ENCODE measurements at regions not wholly inside any gene's neighbourhood (a gene's known extent, or its start where the extent isn't known, plus 50 kb on each side); places are given as distances from the start of the nearest gene placed in this dataset.

GRCh38 chr2:39602616-39603015 is 63.1 kb upstream of the TMEM178A start:
- Histone ChIP-seq H3K4me1 (ENCODE audit: control extremely low read depth in 1 of 4, control insufficient read depth in 4 of 4, insufficient read depth in 4 of 4, low read length in 3 of 4) (peaks cover 0 to 2% (median 0%) of the 10 kb centered on the region in 4 experiments), H3K27me3 (replicated peaks in 2 of 5; ENCODE audit: control insufficient read depth in 4 of 5, insufficient read depth in 5 of 5, low read length in 4 of 5) (no peaks in the 10 kb centered on the region), H3K4me3 (ENCODE audit: control insufficient read depth in 1 of 7, extremely low read depth in 1 of 7, insufficient read depth in 4 of 7, low read depth in 2 of 7, low read length in 6 of 7) (no peak overlapping the region), H3K36me3 (ENCODE audit: control insufficient read depth in 4 of 4, insufficient read depth in 4 of 4, low read length in 3 of 4) (peaks cover 0 to 2% (median 0%) of the 10 kb centered on the region in 4 experiments), H3K27ac (ENCODE audit: insufficient read depth in 1 of 2, low read depth in 1 of 2, low read length in 2 of 2, poor library complexity in 1 of 2, severe bottlenecking in 2 of 2) (no peak overlapping the region), H3K9me3 (ENCODE audit: control extremely low read depth in 1 of 5, control insufficient read depth in 4 of 5, insufficient read depth in 2 of 5, low read depth in 1 of 5, low read length in 4 of 5) (no peaks in the 10 kb centered on the region)
- ChIA-PET CTCF (interaction anchor here (1.8 to 7.9 kb wide), 2 partner anchors 10 to 13 kb away, joined by 4 to 51 read pairs; no protein-coding TSS in a partner anchor), POLR2A (interaction anchor here (0.6 kb wide), 1 partner anchor 18 kb away, joined by 3 read pairs; no protein-coding TSS in a partner anchor)
- no peak for DNase-seq
- no CpG with 5 or more reads among the region's 1 CpG for WGBS (ENCODE audit: insufficient coverage)

GRCh38 chr2:39603436-39603835 is 62.3 kb upstream of the TMEM178A start:
- ChIA-PET CTCF (interaction anchor here (1.3 to 7.9 kb wide), 2 partner anchors 10 to 94 kb away, joined by 3 to 51 read pairs; no protein-coding TSS in a partner anchor), POLR2A (no interaction called here)
- Histone ChIP-seq H3K36me3 (ENCODE audit: control insufficient read depth in 4 of 4, insufficient read depth in 4 of 4, low read length in 3 of 4) (peaks cover 0 to 2% (median 0%) of the 10 kb centered on the region in 4 experiments), H3K27me3 (replicated peaks in 2 of 5; ENCODE audit: control insufficient read depth in 4 of 5, insufficient read depth in 5 of 5, low read length in 4 of 5) (no peaks in the 10 kb centered on the region), H3K27ac (ENCODE audit: insufficient read depth in 1 of 2, low read depth in 1 of 2, low read length in 2 of 2, poor library complexity in 1 of 2, severe bottlenecking in 2 of 2) (no peak overlapping the region), H3K9me3 (ENCODE audit: control extremely low read depth in 1 of 5, control insufficient read depth in 4 of 5, insufficient read depth in 2 of 5, low read depth in 1 of 5, low read length in 4 of 5) (no peaks in the 10 kb centered on the region), H3K4me3 (ENCODE audit: control insufficient read depth in 1 of 7, extremely low read depth in 1 of 7, insufficient read depth in 4 of 7, low read depth in 2 of 7, low read length in 6 of 7) (no peak overlapping the region), H3K4me1 (ENCODE audit: control extremely low read depth in 1 of 4, control insufficient read depth in 4 of 4, insufficient read depth in 4 of 4, low read length in 3 of 4) (peaks cover 0 to 2% (median under 1%) of the 10 kb centered on the region in 4 experiments)
- peak in 1 of 3 donors; percentile 17 for DNase-seq
- no CpG with 5 or more reads among the region's 2 CpGs for WGBS (ENCODE audit: insufficient coverage)

DNA sequence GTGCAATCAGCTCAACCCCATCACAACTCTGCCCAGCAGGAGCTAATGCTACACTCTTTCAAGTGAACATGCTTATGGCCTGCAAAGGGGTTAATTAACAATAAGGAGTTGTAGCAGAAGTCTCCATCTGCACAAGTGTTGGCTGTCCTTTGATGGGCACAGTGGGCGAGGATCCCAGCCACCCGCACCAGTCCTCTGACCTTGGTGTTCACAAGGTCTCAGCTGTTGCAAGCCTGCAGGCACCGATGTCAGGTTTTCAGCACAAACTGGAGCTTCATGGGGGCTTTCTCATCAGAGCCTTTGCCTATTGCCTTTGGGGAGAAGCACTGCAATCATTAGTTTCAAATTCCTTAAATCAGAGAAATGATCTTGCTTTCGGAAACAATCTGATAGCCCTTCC is 60.9 kb upstream of the TMEM178A start:
- ChIA-PET POLR2A (no interaction called here), CTCF (interaction anchor here (7.9 kb wide), 1 partner anchor 12 kb away, joined by 51 read pairs; no protein-coding TSS in a partner anchor)
- Histone ChIP-seq H3K27me3 (replicated peaks in 2 of 5; ENCODE audit: control insufficient read depth in 4 of 5, insufficient read depth in 5 of 5, low read length in 4 of 5) (no peaks in the 10 kb centered on the region), H3K4me1 (ENCODE audit: control extremely low read depth in 1 of 4, control insufficient read depth in 4 of 4, insufficient read depth in 4 of 4, low read length in 3 of 4) (peaks cover 0 to 11% (median under 1%) of the 10 kb centered on the region in 4 experiments), H3K9me3 (ENCODE audit: control extremely low read depth in 1 of 5, control insufficient read depth in 4 of 5, insufficient read depth in 2 of 5, low read depth in 1 of 5, low read length in 4 of 5) (no peaks in the 10 kb centered on the region), H3K4me3 (ENCODE audit: control insufficient read depth in 1 of 7, extremely low read depth in 1 of 7, insufficient read depth in 4 of 7, low read depth in 2 of 7, low read length in 6 of 7) (no peak overlapping the region), H3K27ac (ENCODE audit: insufficient read depth in 1 of 2, low read depth in 1 of 2, low read length in 2 of 2, poor library complexity in 1 of 2, severe bottlenecking in 2 of 2) (no peak overlapping the region), H3K36me3 (ENCODE audit: control insufficient read depth in 4 of 4, insufficient read depth in 4 of 4, low read length in 3 of 4) (no peaks in the 10 kb centered on the region)
- WGBS (ENCODE audit: insufficient coverage), result 100% methylated on average over 4 of the region's 4 CpGs
- no peak for DNase-seq

DNA sequence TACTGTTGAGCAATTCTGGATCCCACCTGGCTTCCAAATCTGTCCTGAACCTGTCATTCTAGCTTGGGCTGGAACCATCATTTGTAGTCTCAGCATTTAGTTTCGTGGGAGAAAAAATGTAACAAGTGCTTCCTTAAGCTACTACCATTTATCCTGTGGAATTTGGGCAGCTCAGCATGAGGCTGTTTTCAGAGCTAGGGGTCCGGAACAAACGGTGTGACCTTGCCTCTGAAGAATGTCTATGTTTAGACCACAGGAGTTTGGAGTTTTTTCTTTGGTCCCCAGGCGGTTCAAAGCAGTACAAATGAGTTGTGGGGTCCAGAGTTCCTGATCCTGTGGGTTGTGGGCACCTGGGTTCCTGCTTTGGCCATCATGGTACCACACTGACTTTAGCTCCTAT is 59.1 kb upstream of the TMEM178A start:
- H3K27me3 ChIP-seq (replicated peaks in 2 of 5; ENCODE audit: control insufficient read depth in 4 of 5, insufficient read depth in 5 of 5, low read length in 4 of 5), result no peaks in the 10 kb centered on the region
- H3K4me3 ChIP-seq (ENCODE audit: control insufficient read depth in 1 of 7, extremely low read depth in 1 of 7, insufficient read depth in 4 of 7, low read depth in 2 of 7, low read length in 6 of 7), result no peak overlapping the region
- no peaks in the 10 kb centered on the region for H3K36me3 ChIP-seq (ENCODE audit: control insufficient read depth in 4 of 4, insufficient read depth in 4 of 4, low read length in 3 of 4)
- no peak for DNase-seq
- WGBS (ENCODE audit: insufficient coverage), result 100% methylated on average over 4 of the region's 4 CpGs
- H3K27ac ChIP-seq (ENCODE audit: insufficient read depth in 1 of 2, low read depth in 1 of 2, low read length in 2 of 2, poor library complexity in 1 of 2, severe bottlenecking in 2 of 2), result no peak overlapping the region
- CTCF ChIA-PET, result interaction anchor here (1.2 to 7.9 kb wide), 3 partner anchors 9 to 90 kb away, joined by 3 to 51 read pairs (median 5); no protein-coding TSS in a partner anchor
- POLR2A ChIA-PET, result interaction anchor here (0.6 kb wide), 2 partner anchors 12 to 138 kb away, joined by 3 to 5 read pairs; no protein-coding TSS in a partner anchor
- peaks cover 0 to 15% (median under 1%) of the 10 kb centered on the region in 4 experiments for H3K4me1 ChIP-seq (ENCODE audit: control extremely low read depth in 1 of 4, control insufficient read depth in 4 of 4, insufficient read depth in 4 of 4, low read length in 3 of 4)
- H3K9me3 ChIP-seq (ENCODE audit: control extremely low read depth in 1 of 5, control insufficient read depth in 4 of 5, insufficient read depth in 2 of 5, low read depth in 1 of 5, low read length in 4 of 5), result no peaks in the 10 kb centered on the region

DNA sequence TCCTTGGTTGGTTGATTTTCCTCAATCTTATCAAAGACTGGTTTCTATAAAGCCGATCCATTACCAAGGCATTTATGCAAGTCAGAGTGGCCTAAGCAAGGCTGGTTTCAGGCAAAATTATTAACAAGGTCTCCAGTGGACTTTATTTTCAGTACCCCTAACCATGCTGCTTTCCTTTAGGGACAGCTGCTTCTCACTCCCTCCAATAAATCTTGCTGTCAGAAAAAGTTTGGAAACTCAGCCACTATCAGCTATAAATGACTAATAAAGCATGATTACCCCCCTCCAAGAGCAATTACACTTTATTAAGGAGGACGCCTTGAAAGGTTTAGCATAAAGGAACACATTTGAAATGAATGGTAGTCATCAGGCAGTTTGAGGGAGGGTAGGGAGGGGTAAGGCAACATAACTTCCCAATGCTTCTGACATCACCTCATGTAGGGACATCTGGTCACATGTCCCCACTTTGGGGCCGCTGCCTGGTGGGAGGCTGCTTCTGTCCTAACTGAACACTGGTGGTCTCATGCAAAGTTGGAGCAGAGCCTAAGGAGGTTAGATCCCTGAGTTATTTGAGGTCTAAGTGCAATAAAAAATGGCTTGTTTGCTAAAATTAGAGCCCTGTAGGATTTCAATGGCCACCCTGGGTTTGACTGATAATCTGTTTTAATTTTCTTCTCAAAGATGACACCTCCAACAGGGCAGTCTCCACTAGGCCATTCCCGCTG is 58.0 kb upstream of the TMEM178A start:
- H3K27ac ChIP-seq (ENCODE audit: insufficient read depth in 1 of 2, low read depth in 1 of 2, low read length in 2 of 2, poor library complexity in 1 of 2, severe bottlenecking in 2 of 2), result no peak overlapping the region
- no peak for DNase-seq
- H3K36me3 ChIP-seq (ENCODE audit: control insufficient read depth in 4 of 4, insufficient read depth in 4 of 4, low read length in 3 of 4), result no peaks in the 10 kb centered on the region
- peaks cover 0 to 15% (median under 1%) of the 10 kb centered on the region in 4 experiments for H3K4me1 ChIP-seq (ENCODE audit: control extremely low read depth in 1 of 4, control insufficient read depth in 4 of 4, insufficient read depth in 4 of 4, low read length in 3 of 4)
- 100% methylated on average over 2 of the region's 4 CpGs for WGBS (ENCODE audit: insufficient coverage)
- ChIA-PET CTCF (interaction anchor here (0.6 to 7.9 kb wide), 3 partner anchors 8 to 100 kb away, joined by 3 to 51 read pairs (median 5); no protein-coding TSS in a partner anchor), POLR2A (interaction anchor here (0.6 kb wide), 1 partner anchor 16 kb away, joined by 3 read pairs; no protein-coding TSS in a partner anchor)
- H3K9me3 ChIP-seq (ENCODE audit: control extremely low read depth in 1 of 5, control insufficient read depth in 4 of 5, insufficient read depth in 2 of 5, low read depth in 1 of 5, low read length in 4 of 5), result no peaks in the 10 kb centered on the region
- no peaks in the 10 kb centered on the region for H3K27me3 ChIP-seq (replicated peaks in 2 of 5; ENCODE audit: control insufficient read depth in 4 of 5, insufficient read depth in 5 of 5, low read length in 4 of 5)
- H3K4me3 ChIP-seq (ENCODE audit: control insufficient read depth in 1 of 7, extremely low read depth in 1 of 7, insufficient read depth in 4 of 7, low read depth in 2 of 7, low read length in 6 of 7), result no peak overlapping the region

GRCh38 chr2:39608263-39608575 is 57.5 kb upstream of the TMEM178A start:
- ChIA-PET CTCF (interaction anchor here (7.9 kb wide), 1 partner anchor 15 kb away, joined by 51 read pairs; no protein-coding TSS in a partner anchor), POLR2A (no interaction called here)
- H3K27ac ChIP-seq (ENCODE audit: insufficient read depth in 1 of 2, low read depth in 1 of 2, low read length in 2 of 2, poor library complexity in 1 of 2, severe bottlenecking in 2 of 2), result no peak overlapping the region
- no peaks in the 10 kb centered on the region for H3K9me3 ChIP-seq (ENCODE audit: control extremely low read depth in 1 of 5, control insufficient read depth in 4 of 5, insufficient read depth in 2 of 5, low read depth in 1 of 5, low read length in 4 of 5)
- WGBS (ENCODE audit: insufficient coverage), result 96% methylated on average over 4 of the region's 4 CpGs
- H3K27me3 ChIP-seq (replicated peaks in 2 of 5; ENCODE audit: control insufficient read depth in 4 of 5, insufficient read depth in 5 of 5, low read length in 4 of 5), result no peaks in the 10 kb centered on the region
- H3K4me1 ChIP-seq (ENCODE audit: control extremely low read depth in 1 of 4, control insufficient read depth in 4 of 4, insufficient read depth in 4 of 4, low read length in 3 of 4), result peaks cover 0 to 15% (median under 1%) of the 10 kb centered on the region in 4 experiments
- no peak for DNase-seq
- H3K36me3 ChIP-seq (ENCODE audit: control insufficient read depth in 4 of 4, insufficient read depth in 4 of 4, low read length in 3 of 4), result no peaks in the 10 kb centered on the region
- H3K4me3 ChIP-seq (ENCODE audit: control insufficient read depth in 1 of 7, extremely low read depth in 1 of 7, insufficient read depth in 4 of 7, low read depth in 2 of 7, low read length in 6 of 7), result no peak overlapping the region
